HPDE6-E6E7 (cell line): ENCODE measurements at regions not wholly inside any gene's neighbourhood (a gene's known extent, or its start where the extent isn't known, plus 50 kb on each side); places are given as distances from the start of the nearest gene placed in this dataset.
A peak's percentile ranks its signal among the peaks of the same experiment; 100 is the strongest.
"Not testable (repeated sequence)": the region's sequence is repeated elsewhere in the genome, so short reads cannot be mapped to it uniquely, and the experiment has no call there.

Experiments
- DNase-seq: peaks from one replicate; pipeline ENCODE4 v3.0.0; 2011; ENCODE audit warnings: missing footprints; ENCODE audit errors: extremely low spot score

- no peak for DNase-seq
These were observed 359.5 kb upstream of the ANKRD30A start for GRCh38 chr10:36765782-36766414.

GRCh38 chr10:36764823-36765222 lies 360.6 kb upstream of the ANKRD30A start:
- no peak for DNase-seq

- DNase-seq, result no peak
These were observed 364.3 kb upstream of the ANKRD30A start for GRCh38 chr10:36761121-36761520.

GRCh38 chr10:36759141-36759805 lies 366.1 kb upstream of the ANKRD30A start:
- DNase-seq, result no peak

- DNase-seq, result no peak
These were observed 377.1 kb upstream of the ANKRD30A start for GRCh38 chr10:36748128-36748871.

GRCh38 chr10:36739884-36740445 lies 385.4 kb upstream of the ANKRD30A start:
- DNase-seq, result no peak

GRCh38 chr10:36738738-36739431 lies 386.5 kb upstream of the ANKRD30A start:
- no peak for DNase-seq

GRCh38 chr10:36736311-36736710 lies 389.1 kb upstream of the ANKRD30A start:
- DNase-seq, result no peak

GRCh38 chr10:36734590-36734989 lies 390.8 kb upstream of the ANKRD30A start:
- not testable (repeated sequence) for DNase-seq

- no peak for DNase-seq
These were observed 395.1 kb upstream of the ANKRD30A start for GRCh38 chr10:36730316-36730715.

GRCh38 chr10:36728626-36729025 lies 396.8 kb upstream of the ANKRD30A start:
- DNase-seq, result no peak

- DNase-seq, result peak; percentile 6
These were observed 399.5 kb upstream of the ANKRD30A start for GRCh38 chr10:36725581-36726520.

- DNase-seq, result no peak
These were observed 402.6 kb upstream of the ANKRD30A start for GRCh38 chr10:36722777-36723176.

GRCh38 chr10:36721871-36722270 lies 403.5 kb upstream of the ANKRD30A start:
- DNase-seq, result no peak

GRCh38 chr10:36720895-36721294 lies 404.5 kb upstream of the ANKRD30A start:
- DNase-seq, result no peak

GRCh38 chr10:36717118-36717517 lies 408.3 kb upstream of the ANKRD30A start:
- no peak for DNase-seq

- DNase-seq, result no peak
These were observed 409.1 kb upstream of the ANKRD30A start for GRCh38 chr10:36716291-36716690.

- no peak for DNase-seq
These were observed 412.7 kb upstream of the ANKRD30A start for GRCh38 chr10:36712695-36713094.

- DNase-seq, result no peak
These were observed 414.0 kb upstream of the ANKRD30A start for GRCh38 chr10:36711361-36711760.

GRCh38 chr10:36704124-36704523 lies 421.3 kb upstream of the ANKRD30A start:
- no peak for DNase-seq

GRCh38 chr10:36703179-36703578 lies 422.2 kb upstream of the ANKRD30A start:
- no peak for DNase-seq
